HEK293T (cell line): ENCODE measurements at regions not wholly inside any gene's neighbourhood (a gene's known extent, or its start where the extent isn't known, plus 50 kb on each side); places are given as distances from the start of the nearest gene placed in this dataset.

Experiments used
- CTCF ChIA-PET: fragments of 350-600 bp; formaldehyde crosslinking; extraction: SDS; loops from one replicate; lab custom pipeline; 2021; ENCODE audit warnings: antibody characterized with exemption, inconsistent platforms; lab: Yijun Ruan, JAX
- POLR2A ChIA-PET: fragments of 350-600 bp; formaldehyde crosslinking; extraction: SDS; loops from one replicate; lab custom pipeline; 2020; ENCODE audit warnings: antibody characterized with exemption, inconsistent platforms; lab: Yijun Ruan, JAX
- DNase-seq: peaks from one replicate; pipeline ENCODE4 v3.0.0; 2012; ENCODE audit warnings: mixed read lengths; ENCODE audit errors: extremely low spot score
- ARNT ChIP-seq: fragments of 450-650 bp; IDR thresholded peaks from 2 replicates; pipeline ENCODE4 v1.6.1; 2017; ENCODE audit warnings: mild to moderate bottlenecking
- BHLHE40 ChIP-seq: fragments of 450-650 bp; IDR thresholded peaks from 2 replicates; pipeline ENCODE4 v1.6.1; 2016; ENCODE audit warnings: mild to moderate bottlenecking, moderate library complexity, borderline replicate concordance
- CTBP1 ChIP-seq: fragments of 450-650 bp; IDR thresholded peaks from 2 replicates; pipeline ENCODE4 v1.6.1; 2016; ENCODE audit warnings: borderline replicate concordance
- ELF4 ChIP-seq: fragments of 450-650 bp; IDR thresholded peaks from 2 replicates; pipeline ENCODE4 v1.6.1; 2017; ENCODE audit warnings: antibody characterized with exemption
- FOXA1 ChIP-seq: fragments of 450-650 bp; IDR thresholded peaks from 2 replicates; pipeline ENCODE4 v1.6.1; 2016; ENCODE audit warnings: mild to moderate bottlenecking
- FOXK2 ChIP-seq: fragments of 450-650 bp; IDR thresholded peaks from 2 replicates; pipeline ENCODE4 v1.6.1; 2016; ENCODE audit warnings: mild to moderate bottlenecking
- FOXM1 ChIP-seq: fragments of 450-650 bp; IDR thresholded peaks from 2 replicates; pipeline ENCODE4 v1.6.1; 2017; ENCODE audit warnings: mild to moderate bottlenecking, borderline replicate concordance
- HDGF ChIP-seq: fragments of 450-650 bp; IDR thresholded peaks from 2 replicates; pipeline ENCODE4 v1.6.1; 2017; ENCODE audit warnings: antibody characterized with exemption, borderline replicate concordance
- L3MBTL2 ChIP-seq: fragments of 450-650 bp; conservative IDR thresholded peaks from 2 replicates; pipeline ENCODE4 v1.6.1; 2016; ENCODE audit warnings: mild to moderate bottlenecking
- LEF1 ChIP-seq: fragments of 450-650 bp; IDR thresholded peaks from 2 replicates; pipeline ENCODE4 v1.6.1; 2017; ENCODE audit warnings: mild to moderate bottlenecking, borderline replicate concordance
- NFRKB ChIP-seq: fragments of 450-650 bp; IDR thresholded peaks from 2 replicates; pipeline ENCODE4 v1.6.1; 2016; ENCODE audit warnings: mild to moderate bottlenecking, moderate library complexity
- PKNOX1 ChIP-seq: fragments of 450-650 bp; IDR thresholded peaks from 2 replicates; pipeline ENCODE4 v1.6.1; 2016
- SP1 ChIP-seq: fragments of 450-650 bp; IDR thresholded peaks from 2 replicates; pipeline ENCODE4 v1.6.1; 2017
- SUZ12 ChIP-seq: fragments of 450-650 bp; IDR thresholded peaks from 2 replicates; pipeline ENCODE4 v1.6.1; 2016; ENCODE audit warnings: mild to moderate bottlenecking
- TARDBP ChIP-seq: fragments of 450-650 bp; IDR thresholded peaks from 2 replicates; pipeline ENCODE4 v1.6.1; 2016
- ZNF384 ChIP-seq: fragments of 450-650 bp; IDR thresholded peaks from 2 replicates; pipeline ENCODE4 v1.6.1; 2016

DNA sequence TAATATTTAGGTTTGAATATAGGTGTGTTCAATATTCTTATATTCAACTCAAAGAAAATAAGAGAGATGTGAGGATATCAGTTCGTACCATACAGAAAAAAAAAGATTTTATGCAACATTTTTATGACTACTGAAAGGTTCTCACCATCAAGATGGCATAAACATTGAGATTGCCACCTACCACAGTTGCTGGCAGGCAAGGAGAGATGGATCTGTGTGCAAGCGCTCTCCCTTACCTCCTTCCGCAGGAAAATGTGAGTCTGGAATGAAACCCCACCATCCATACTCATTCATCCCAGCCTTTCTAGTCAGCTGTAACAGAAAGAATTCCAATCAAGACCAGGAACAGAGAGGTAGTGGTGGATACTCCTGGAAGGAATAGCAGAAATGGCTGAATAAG, 376.9 kb downstream of the PPP3CA start:
- ChIA-PET POLR2A (no interaction called here), CTCF (no interaction called here)
- DNase-seq, result no peak
- TF ChIP-seq ZNF384, result no peak
- no peak for TF ChIP-seq PKNOX1
- no peak for TF ChIP-seq TARDBP
- TF ChIP-seq HDGF, result no peak
- TF ChIP-seq FOXM1, result no peak
- no peak for TF ChIP-seq NFRKB
- TF ChIP-seq SUZ12, result no peak
- no peak for TF ChIP-seq FOXK2
- TF ChIP-seq L3MBTL2, result no peak
- no peak for TF ChIP-seq FOXA1
- no peak for TF ChIP-seq ELF4
- no peak for TF ChIP-seq LEF1
- no peak for TF ChIP-seq BHLHE40
- TF ChIP-seq SP1, result no peak
- TF ChIP-seq ARNT, result no peak
- TF ChIP-seq CTBP1, result no peak

GRCh38 chr4:100969925-100970324, 377.4 kb downstream of the PPP3CA start:
- no peak for DNase-seq
- TF ChIP-seq ELF4 (no peak), FOXM1 (no peak), ARNT (no peak), HDGF (no peak), BHLHE40 (no peak), L3MBTL2 (no peak), ZNF384 (no peak), PKNOX1 (no peak), SUZ12 (no peak), FOXK2 (no peak), TARDBP (no peak), FOXA1 (no peak), CTBP1 (no peak), SP1 (no peak), LEF1 (no peak), NFRKB (no peak)
- CTCF ChIA-PET, result no interaction called here
- POLR2A ChIA-PET, result no interaction called here

GRCh38 chr4:100968046-100968445, 379.3 kb downstream of the PPP3CA start:
- TF ChIP-seq ZNF384, result no peak
- TF ChIP-seq TARDBP, result no peak
- TF ChIP-seq LEF1, result no peak
- TF ChIP-seq ARNT, result no peak
- TF ChIP-seq HDGF, result no peak
- DNase-seq, result no peak
- CTCF ChIA-PET, result no interaction called here
- POLR2A ChIA-PET, result no interaction called here

- no peak for DNase-seq
- ChIA-PET POLR2A (no interaction called here), CTCF (no interaction called here)
- TF ChIP-seq LEF1, result no peak
- no peak for TF ChIP-seq FOXM1
- no peak for TF ChIP-seq BHLHE40
- TF ChIP-seq FOXK2, result no peak
- TF ChIP-seq L3MBTL2, result no peak
- no peak for TF ChIP-seq PKNOX1
- no peak for TF ChIP-seq SP1
- no peak for TF ChIP-seq ZNF384
- TF ChIP-seq NFRKB, result no peak
- no peak for TF ChIP-seq CTBP1
- TF ChIP-seq ELF4, result no peak
Observed at GRCh38 chr4:100963627-100964026, 383.7 kb downstream of the PPP3CA start.

- CTCF ChIA-PET, result no interaction called here
- TF ChIP-seq SUZ12 (no peak), BHLHE40 (no peak), L3MBTL2 (no peak), FOXM1 (no peak), SP1 (no peak), NFRKB (no peak), PKNOX1 (no peak), ELF4 (no peak), TARDBP (no peak), ARNT (no peak), CTBP1 (no peak), ZNF384 (no peak), FOXK2 (no peak), HDGF (no peak), LEF1 (no peak), FOXA1 (no peak)
- POLR2A ChIA-PET, result no interaction called here
- DNase-seq, result no peak
Observed at GRCh38 chr4:100962698-100963097, 384.6 kb downstream of the PPP3CA start.
